ENCODE measurements at regions not wholly inside any gene's neighbourhood (a gene's known extent, or its start where the extent isn't known, plus 50 kb on each side); places are given as distances from the start of the nearest gene placed in this dataset.

DNA sequence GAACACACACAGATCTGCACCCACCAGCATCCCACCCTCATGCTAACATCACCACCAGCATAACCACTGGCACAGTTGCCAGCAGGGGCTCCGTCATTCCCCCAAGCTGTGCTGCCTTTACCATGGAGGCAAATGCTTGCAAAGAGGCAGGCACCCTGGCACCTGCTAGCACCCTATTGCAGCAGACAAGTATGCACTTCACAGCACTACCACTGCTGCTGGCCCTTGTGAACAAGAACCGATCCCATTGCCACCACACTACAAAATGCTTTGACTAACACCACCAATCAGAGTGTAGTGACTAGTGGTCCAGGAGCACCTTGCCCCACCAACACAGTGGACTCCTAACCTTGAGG lies 862.2 kb upstream of the DPPA4 start:
- Histone ChIP-seq H3K27me3 (no peaks in the 10 kb centered on the region), H3K4me3 (no peak overlapping the region), H3K9me3 (no peaks in the 10 kb centered on the region), H3K27ac (no peak overlapping the region), H3K4me1 (no peaks in the 10 kb centered on the region), H3K36me3 (no peaks in the 10 kb centered on the region)
- no peak for TF ChIP-seq CTCF (IDR thresholded peaks at IDR 0.05)
- no peak for TF ChIP-seq POLR2A (IDR thresholded peaks at IDR 0.05)
- DNase-seq, result no peak
- intact Hi-C loops (cut with DNase I; ENCODE audit: low total_unique reads), result no loop called here

- no peak for TF ChIP-seq CTCF (IDR thresholded peaks at IDR 0.05)
- no peak for TF ChIP-seq POLR2A (IDR thresholded peaks at IDR 0.05)
- no peaks in the 10 kb centered on the region for H3K36me3 ChIP-seq
- intact Hi-C loops (cut with DNase I; ENCODE audit: low total_unique reads), result no loop called here
Measured at GRCh38 chr3:110210086-110210660, 861.4 kb upstream of the NECTIN3 start.

DNA sequence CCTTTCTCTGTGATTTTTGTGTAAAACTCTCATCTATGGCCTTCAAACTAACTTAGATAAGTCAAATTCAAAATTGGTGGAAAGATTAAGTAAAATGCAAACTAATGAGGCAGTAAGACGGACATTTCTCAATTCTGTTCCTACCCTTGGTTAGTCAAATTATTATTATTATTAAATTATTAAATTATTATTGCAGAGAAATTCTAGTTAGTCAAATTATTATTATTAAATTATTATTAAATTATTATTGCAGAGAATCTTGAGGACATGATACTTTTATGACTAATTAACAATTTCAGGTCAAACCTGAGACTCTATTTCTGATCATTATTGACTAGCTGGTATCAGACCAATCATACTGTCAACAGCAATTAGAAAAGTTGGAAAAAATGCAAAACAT lies 845.0 kb upstream of the NECTIN3 start:
- no peak for DNase-seq
- intact Hi-C loops (cut with DNase I; ENCODE audit: low total_unique reads), result no loop called here
- Histone ChIP-seq H3K9me3 (no peaks in the 10 kb centered on the region), H3K4me1 (no peaks in the 10 kb centered on the region), H3K27ac (no peak overlapping the region), H3K36me3 (no peaks in the 10 kb centered on the region), H3K27me3 (no peaks in the 10 kb centered on the region), H3K4me3 (no peak overlapping the region)
- TF ChIP-seq POLR2A (IDR thresholded peaks at IDR 0.05) (no peak), CTCF (IDR thresholded peaks at IDR 0.05) (no peak)

More at GRCh38 chr3:110210086-110210660, 861.4 kb upstream of the NECTIN3 start:
- Histone ChIP-seq H3K27ac (no peak overlapping the region), H3K9me3 (no peaks in the 10 kb centered on the region), H3K27me3 (no peaks in the 10 kb centered on the region), H3K4me1 (no peaks in the 10 kb centered on the region), H3K4me3 (no peak overlapping the region)
- no peak for DNase-seq

DNA sequence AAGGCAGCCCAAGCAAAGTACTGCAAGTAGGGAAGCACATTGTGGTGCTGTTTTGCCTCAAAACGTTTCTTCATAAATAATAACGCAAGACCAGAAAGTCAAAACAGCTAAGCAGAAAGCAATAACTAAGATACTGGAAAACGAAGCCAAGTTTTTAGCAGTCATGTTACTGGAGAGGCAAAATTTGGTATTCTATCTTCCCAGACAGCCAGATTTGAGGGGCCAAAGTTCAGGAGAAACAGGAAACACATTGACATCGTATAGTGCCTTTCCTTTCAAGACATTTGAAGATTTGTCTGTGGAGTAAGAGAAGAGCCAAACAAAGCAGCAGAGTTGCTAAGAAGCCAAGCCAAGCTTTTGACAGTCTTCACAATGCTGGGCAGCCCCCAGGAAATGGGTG lies 843.6 kb upstream of the NECTIN3 start:
- intact Hi-C loops (cut with DNase I; ENCODE audit: low total_unique reads), result no loop called here
- no peaks in the 10 kb centered on the region for H3K9me3 ChIP-seq
- H3K36me3 ChIP-seq, result no peaks in the 10 kb centered on the region
- H3K27ac ChIP-seq, result no peak overlapping the region
- no peaks in the 10 kb centered on the region for H3K4me1 ChIP-seq
- no peak overlapping the region for H3K4me3 ChIP-seq
- no peak for DNase-seq
- TF ChIP-seq POLR2A (IDR thresholded peaks at IDR 0.05) (no peak), CTCF (IDR thresholded peaks at IDR 0.05) (no peak)
- no peaks in the 10 kb centered on the region for H3K27me3 ChIP-seq

DNA sequence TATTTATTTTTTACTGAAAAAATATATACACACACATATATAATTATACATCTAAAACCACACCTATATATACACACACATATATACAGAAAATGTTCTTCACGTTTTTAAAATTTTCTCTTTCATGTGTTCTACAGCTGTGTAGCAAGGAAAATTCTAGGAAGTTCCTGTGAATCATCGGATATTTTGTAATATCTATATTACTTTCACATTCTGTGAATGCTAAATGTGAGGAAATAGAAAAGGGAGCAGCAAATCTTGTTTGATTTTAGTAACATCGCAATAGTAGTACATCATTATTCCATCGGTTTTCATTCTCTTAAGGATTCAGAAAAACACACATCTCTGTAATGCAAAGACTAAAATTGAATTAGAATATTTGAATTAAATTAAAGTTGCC lies 836.8 kb upstream of the NECTIN3 start:
- TF ChIP-seq POLR2A (IDR thresholded peaks at IDR 0.05) (no peak), CTCF (IDR thresholded peaks at IDR 0.05) (no peak)
- Histone ChIP-seq H3K4me3 (no peak overlapping the region), H3K4me1 (no peaks in the 10 kb centered on the region), H3K9me3 (no peaks in the 10 kb centered on the region), H3K27me3 (no peaks in the 10 kb centered on the region), H3K36me3 (no peaks in the 10 kb centered on the region), H3K27ac (no peak overlapping the region)
- DNase-seq, result no peak
- intact Hi-C loops (cut with DNase I; ENCODE audit: low total_unique reads), result no loop called here

Data from uterus (tissue), 3 donors.